Esophagus squamous epithelium (tissue), 4 donors: ENCODE measurements at regions not wholly inside any gene's neighbourhood (a gene's known extent, or its start where the extent isn't known, plus 50 kb on each side); places are given as distances from the start of the nearest gene placed in this dataset.

Experiments used
- CTCF ChIP-seq, 6 experiments: fragments of 450-650 bp in 4 of 6; fragments of 200-600 bp in 2 of 6; sonication (generic) in 2 of 6; IDR thresholded peaks; one replicate each; pipeline ENCODE4 v1.5.1; 2016 to 2019; ENCODE audit warnings: antibody characterized with exemption in 6 of 6, mild to moderate bottlenecking in 4 of 6, moderate library complexity in 4 of 6
- POLR2A ChIP-seq, 4 donors: fragments of 450-650 bp; IDR thresholded peaks; one replicate each; pipeline ENCODE4 v1.6.1; 2017; ENCODE audit warnings: antibody characterized with exemption in 4 of 4, mild to moderate bottlenecking in 4 of 4, moderate library complexity in 3 of 4

GRCh38 chr6:23826572-23826971 lies 299.4 kb upstream of the NRSN1 start:
- TF ChIP-seq CTCF (IDR thresholded peaks at IDR 0.05) (no peak), POLR2A (IDR thresholded peaks at IDR 0.05) (no peak)
